Neural cell (in vitro differentiated cells): ENCODE measurements at regions not wholly inside any gene's neighbourhood (a gene's known extent, or its start where the extent isn't known, plus 50 kb on each side); places are given as distances from the start of the nearest gene placed in this dataset.

ENCODE experiments used
- H2AFZ ChIP-seq: fragments of 200-600, 300-800 bp; sonication (generic), shearing (Covaris generic); 2 replicates; pipeline ENCODE4 v1.6.0; 2014; ENCODE audit warnings: low read depth, mild to moderate bottlenecking, antibody characterized with exemption, low read length, moderate library complexity
- H3F3A ChIP-seq: fragments of 200-600 bp; shearing (Covaris generic); 2 replicates; pipeline ENCODE4 v1.6.1; 2016; ENCODE audit warnings: mild to moderate bottlenecking, moderate library complexity, mixed read lengths, antibody characterized with exemption, low read length; ENCODE audit not compliant: insufficient read depth, poor library complexity, severe bottlenecking
- H3K27ac ChIP-seq: fragments of 200-600, 300-800 bp; sonication (generic), shearing (Covaris generic); 2 replicates; pipeline ENCODE4 v1.5.1; 2014; ENCODE audit warnings: mild to moderate bottlenecking, low read length, moderate library complexity
- H3K27me3 ChIP-seq: fragments of 300-800, 200-600 bp; sonication (generic), shearing (Covaris generic); 2 replicates; pipeline ENCODE4 v1.6.0; 2014; ENCODE audit warnings: mild to moderate bottlenecking, low read depth, low read length, moderate library complexity; ENCODE audit not compliant: insufficient read depth
- H3K36me3 ChIP-seq: fragments of 300-800, 200-600 bp; sonication (generic), shearing (Covaris generic); 2 replicates; pipeline ENCODE4 v1.5.1; 2014; ENCODE audit warnings: mild to moderate bottlenecking, antibody characterized with exemption, low read length, moderate library complexity; ENCODE audit not compliant: insufficient read depth
- H3K4me2 ChIP-seq: fragments of 300-800, 200-600 bp; sonication (generic), shearing (Covaris generic); 2 replicates; pipeline ENCODE4 v1.6.0; 2014; ENCODE audit warnings: mild to moderate bottlenecking, low read length
- H3K4me3 ChIP-seq: fragments of 300-800, 200-600 bp; sonication (generic), shearing (Covaris generic); 2 replicates; pipeline ENCODE4 v1.5.1; 2014; ENCODE audit warnings: mild to moderate bottlenecking, low read length, moderate library complexity
- H3K79me2 ChIP-seq: fragments of 200-600 bp; shearing (Covaris generic); replicated peaks from 2 replicates; pipeline ENCODE4 v1.6.0; 2014; ENCODE audit warnings: mild to moderate bottlenecking, low read length, moderate library complexity; ENCODE audit not compliant: insufficient read depth
- H3K9ac ChIP-seq: fragments of 300-800, 200-600 bp; sonication (generic), shearing (Covaris generic); 2 replicates; pipeline ENCODE4 v1.6.1; 2016; ENCODE audit warnings: mild to moderate bottlenecking, low read length, mixed read lengths
- H3K9me2 ChIP-seq: fragments of 200-600 bp; shearing (Covaris generic); 2 replicates; pipeline ENCODE4 v1.6.1; 2016; ENCODE audit warnings: mild to moderate bottlenecking, low read length, mixed read lengths; ENCODE audit not compliant: insufficient read depth
- H3K9me3 ChIP-seq: fragments of 200-600, 300-800 bp; sonication (generic), shearing (Covaris generic); 2 replicates; pipeline ENCODE4 v1.6.1; 2016; ENCODE audit warnings: mild to moderate bottlenecking, mixed run types, low read length, moderate library complexity, mixed read lengths
- H4K20me1 ChIP-seq: fragments of 200-600 bp; shearing (Covaris generic); 2 replicates; pipeline ENCODE4 v1.6.1; 2016; ENCODE audit warnings: mild to moderate bottlenecking, mixed run types; ENCODE audit not compliant: insufficient read depth
- CTCF ChIP-seq: fragments of 450-650 bp; IDR thresholded peaks from 2 replicates; pipeline ENCODE4 v1.5.1; 2014; ENCODE audit warnings: antibody characterized with exemption, mild to moderate bottlenecking, moderate library complexity; ENCODE audit not compliant: poor library complexity, severe bottlenecking
- EP300 ChIP-seq: fragments of 450-650 bp; conservative IDR thresholded peaks from 2 replicates; pipeline ENCODE4 v1.6.1; 2014; ENCODE audit warnings: antibody characterized with exemption, mild to moderate bottlenecking, moderate library complexity; ENCODE audit not compliant: poor library complexity, severe bottlenecking
- EZH2 ChIP-seq: fragments of 200-600, 300-800 bp; shearing (Covaris generic), sonication (generic); IDR thresholded peaks from 2 replicates; pipeline ENCODE4 v1.6.1; 2014; ENCODE audit warnings: antibody characterized with exemption, low read length, borderline replicate concordance, mild to moderate bottlenecking; ENCODE audit not compliant: insufficient read depth, poor library complexity, severe bottlenecking
- MXI1 ChIP-seq: fragments of 450-650 bp; conservative IDR thresholded peaks from 2 replicates; pipeline ENCODE4 v1.6.1; 2014; ENCODE audit warnings: antibody characterized with exemption, mild to moderate bottlenecking; ENCODE audit not compliant: poor library complexity, severe bottlenecking
- POLR2AphosphoS5 ChIP-seq: IDR thresholded peaks from 2 replicates; pipeline ENCODE4 v1.6.1; 2012
- RAD21 ChIP-seq: fragments of 450-650 bp; conservative IDR thresholded peaks from 2 replicates; pipeline ENCODE4 v1.6.1; 2014; ENCODE audit warnings: antibody characterized with exemption, mild to moderate bottlenecking, moderate library complexity
- REST ChIP-seq: IDR thresholded peaks from 2 replicates; pipeline ENCODE4 v1.6.1; 2012; ENCODE audit warnings: borderline replicate concordance
- SMC3 ChIP-seq: fragments of 450-650 bp; conservative IDR thresholded peaks from 2 replicates; pipeline ENCODE4 v1.6.1; 2014; ENCODE audit warnings: antibody characterized with exemption, mild to moderate bottlenecking, moderate library complexity; ENCODE audit not compliant: poor library complexity
- TAF1 ChIP-seq: IDR thresholded peaks from 2 replicates; pipeline ENCODE4 v1.6.1; 2012; ENCODE audit warnings: low read depth

GRCh38 chr17:52495646-52496045 lies 337.1 kb upstream of the CA10 start:
- Histone ChIP-seq H2AFZ (no peak overlapping the region), H3K9me3 (no peaks in the 10 kb centered on the region), H3K27me3 (no peaks in the 10 kb centered on the region), H3K36me3 (no peaks in the 10 kb centered on the region), H3K9me2 (no peaks in the 10 kb centered on the region), H4K20me1 (no peaks in the 10 kb centered on the region), H3K9ac (no peak overlapping the region), H3K27ac (no peak overlapping the region), H3F3A (no peaks in the 10 kb centered on the region), H3K4me3 (no peak overlapping the region), H3K4me2 (no peak overlapping the region), H3K79me2 (no peaks in the 10 kb centered on the region)
- TF ChIP-seq REST (no peak), TAF1 (no peak)

DNA sequence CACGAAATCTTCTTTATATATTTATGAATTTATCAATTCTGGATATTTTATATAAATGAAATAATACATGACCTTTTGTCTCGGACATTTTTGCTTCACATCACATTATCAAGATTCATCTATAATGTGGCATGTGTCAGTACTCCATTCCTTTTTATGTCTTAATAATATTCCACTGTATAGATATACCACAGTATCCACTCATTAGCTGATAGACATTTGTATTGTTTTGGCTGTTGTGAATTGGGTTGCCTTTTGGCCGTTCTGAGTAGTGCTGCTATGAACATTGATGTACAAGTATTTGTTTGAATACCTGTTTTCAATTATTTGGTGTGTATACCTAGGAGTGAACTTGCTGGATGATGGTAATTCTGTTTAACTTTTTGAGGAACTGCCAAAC lies 323.8 kb upstream of the CA10 start:
- Histone ChIP-seq H3K9ac (no peak overlapping the region), H4K20me1 (no peaks in the 10 kb centered on the region), H3K79me2 (no peaks in the 10 kb centered on the region), H3F3A (no peaks in the 10 kb centered on the region), H3K9me2 (no peaks in the 10 kb centered on the region), H3K27ac (no peak overlapping the region), H2AFZ (no peak overlapping the region), H3K27me3 (no peaks in the 10 kb centered on the region), H3K4me2 (no peak overlapping the region), H3K9me3 (no peaks in the 10 kb centered on the region), H3K4me3 (no peak overlapping the region), H3K36me3 (no peaks in the 10 kb centered on the region)
- TF ChIP-seq MXI1: no peak
- no peak for TF ChIP-seq TAF1
- no peak for TF ChIP-seq EZH2
- no peak for TF ChIP-seq SMC3
- TF ChIP-seq REST: no peak
- TF ChIP-seq RAD21: no peak
- TF ChIP-seq POLR2AphosphoS5: no peak
- TF ChIP-seq CTCF: no peak
- no peak for TF ChIP-seq EP300
